GM19463 (cell line): ENCODE measurements at regions not wholly inside any gene's neighbourhood (a gene's known extent, or its start where the extent isn't known, plus 50 kb on each side); places are given as distances from the start of the nearest gene placed in this dataset.
"Not testable (repeated sequence)": the region's sequence is repeated elsewhere in the genome, so short reads cannot be mapped to it uniquely, and the experiment has no call there.

Source experiments
- ATAC-seq: cut with Tn5 transposase; IDR thresholded peaks from one replicate; pipeline ENCODE4 v1.9.1; 2021; ENCODE audit warnings: mild to moderate bottlenecking, moderate library complexity; ENCODE audit not compliant: unreplicated experiment

DNA sequence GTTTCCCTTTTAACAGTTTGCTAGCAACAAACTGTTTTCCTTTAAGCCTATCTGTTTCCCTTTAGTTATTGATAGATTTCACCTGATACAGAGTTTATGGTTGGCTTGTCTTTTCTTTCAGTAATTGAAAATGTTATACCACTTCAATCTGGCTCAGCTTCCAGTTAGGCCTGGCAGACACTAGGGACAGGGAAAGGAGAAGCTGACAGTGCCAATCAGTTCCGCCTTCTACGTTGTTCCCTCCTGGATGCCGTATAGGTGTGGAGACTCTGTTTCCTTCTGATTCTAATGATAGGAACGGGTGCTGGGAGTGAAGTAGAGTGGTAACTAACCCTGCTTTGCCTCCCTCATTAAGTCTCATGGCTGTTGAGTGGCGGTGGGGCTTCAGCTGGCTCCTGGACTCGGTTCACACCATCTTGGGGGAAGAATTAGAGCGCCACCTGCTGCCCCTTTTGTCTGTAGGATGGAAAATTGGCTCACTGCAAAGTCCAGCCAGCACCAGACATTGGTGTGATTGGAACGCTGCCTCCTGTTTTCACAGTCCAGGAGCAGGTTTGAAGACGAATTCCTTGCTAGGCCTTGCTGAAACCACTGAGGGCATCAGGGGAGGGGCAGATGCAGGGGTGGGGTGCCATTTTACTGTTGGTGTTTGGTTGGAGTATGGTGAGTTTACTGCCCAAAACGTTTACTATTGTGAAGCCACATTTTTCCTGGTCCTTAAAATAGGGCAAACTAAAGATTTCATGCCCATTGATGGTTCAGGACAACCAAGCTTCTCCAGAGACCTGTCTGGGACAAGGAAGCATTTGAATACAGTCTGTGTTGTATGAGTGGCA, 1729.5 kb downstream of the GRIK2 start:
- peak; percentile 90 for ATAC-seq

DNA sequence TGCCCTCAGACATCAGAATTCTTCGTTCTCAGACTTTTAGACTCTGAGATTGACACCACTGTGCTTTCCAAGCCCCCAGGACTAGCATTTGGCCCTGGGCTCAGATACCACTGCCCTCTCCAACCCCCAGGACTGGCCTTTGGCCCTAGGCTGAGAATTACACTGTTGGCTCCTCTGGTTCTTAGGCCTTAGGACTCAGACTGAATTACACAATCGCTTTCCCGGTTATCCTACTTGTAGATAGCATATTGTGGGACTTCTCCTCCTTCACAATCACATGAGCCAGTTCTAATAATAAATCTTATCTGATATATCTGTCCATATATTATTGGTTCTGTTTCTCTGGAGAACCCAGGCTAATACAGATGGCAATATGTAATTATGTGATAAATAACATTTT, 1725.5 kb downstream of the GRIK2 start:
- ATAC-seq: no peak

GRCh38 chr6:103114582-103114981, 1721.1 kb downstream of the GRIK2 start:
- no peak for ATAC-seq

DNA sequence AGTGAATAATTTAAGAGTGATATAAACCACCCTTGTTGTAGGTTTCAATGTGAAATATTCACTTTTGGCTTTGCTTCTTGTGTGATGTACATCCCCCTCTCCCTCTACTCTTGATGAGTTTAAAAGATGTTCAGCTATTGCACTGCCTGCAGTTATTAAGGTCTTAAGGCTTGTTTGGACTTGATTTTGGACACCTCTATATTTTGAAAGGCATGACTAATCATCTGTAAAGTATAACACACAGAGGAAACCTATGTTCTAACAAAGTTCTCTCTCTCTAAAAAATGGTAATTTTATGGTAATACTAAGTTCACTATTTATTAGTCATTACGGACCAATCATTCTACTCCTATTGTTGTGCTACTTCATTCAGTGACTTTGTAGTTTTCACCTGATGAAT, 1719.9 kb downstream of the GRIK2 start:
- ATAC-seq: no peak

GRCh38 chr6:103107985-103108384, 1714.5 kb downstream of the GRIK2 start:
- ATAC-seq: no peak

DNA sequence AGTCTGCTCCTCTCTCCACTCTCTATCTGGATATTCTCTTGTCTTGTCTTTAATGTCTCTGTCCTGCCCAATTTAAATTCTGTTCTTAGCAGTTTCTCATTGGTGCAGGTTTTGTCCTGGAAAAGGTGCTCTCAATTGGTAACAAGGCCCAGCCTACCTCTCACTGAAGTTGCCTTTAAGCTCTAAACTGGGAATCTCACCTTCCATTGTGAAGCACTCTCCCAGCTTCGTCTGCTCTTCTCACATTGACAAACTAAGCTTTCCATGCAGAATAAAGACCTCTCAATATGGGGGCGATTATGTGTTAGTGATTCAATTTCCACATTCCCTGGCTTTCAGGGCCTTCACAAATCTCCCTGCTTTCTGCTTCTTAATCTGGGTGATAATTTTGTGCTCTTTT, 1712.2 kb downstream of the GRIK2 start:
- ATAC-seq: no peak

DNA sequence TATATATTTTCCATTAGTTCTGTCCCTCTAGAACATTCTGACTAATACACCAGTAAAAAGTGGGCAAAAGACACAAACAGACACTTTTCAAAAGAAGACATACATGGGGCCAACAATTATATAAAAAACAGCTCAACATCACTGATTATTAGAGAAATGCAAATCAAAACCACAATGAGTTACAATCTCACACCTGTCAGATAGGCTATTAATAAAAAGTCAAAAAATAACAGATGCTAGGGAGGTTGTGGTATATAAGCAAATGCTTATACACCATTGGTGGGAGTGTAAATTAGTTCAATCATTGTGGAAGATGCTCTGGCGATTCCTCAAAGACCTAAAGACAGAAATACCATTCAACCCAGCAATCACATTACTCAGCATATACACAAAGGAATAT, 1707.8 kb downstream of the GRIK2 start:
- ATAC-seq: no peak

- ATAC-seq: not testable (repeated sequence)
These were observed 1698.9 kb downstream of the GRIK2 start for GRCh38 chr6:103092414-103092813.

GRCh38 chr6:103085801-103086200, 1692.3 kb downstream of the GRIK2 start:
- ATAC-seq: no peak

GRCh38 chr6:103081876-103082630, 1688.5 kb downstream of the GRIK2 start:
- no peak for ATAC-seq

- ATAC-seq: no peak
These were observed 1687.6 kb downstream of the GRIK2 start for GRCh38 chr6:103081126-103081525.

DNA sequence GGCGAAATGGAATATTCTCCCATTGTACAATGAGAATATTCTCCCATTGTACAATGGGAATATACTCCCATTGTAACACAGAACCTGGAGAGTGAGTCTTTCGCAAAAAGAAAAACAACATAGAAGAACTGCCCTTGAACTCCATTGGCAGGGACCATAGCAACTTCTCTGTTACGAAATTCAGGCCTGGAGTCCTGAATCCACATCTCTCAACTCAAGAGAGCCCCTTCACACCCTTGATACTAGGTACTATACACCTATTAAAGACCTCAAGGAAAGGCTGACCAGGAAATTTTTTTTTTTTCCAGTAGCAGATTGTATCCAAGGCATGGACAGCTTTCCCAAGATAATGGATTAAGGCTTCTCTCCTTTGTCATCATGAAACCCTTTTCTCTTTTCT, 1687.0 kb downstream of the GRIK2 start:
- ATAC-seq: no peak

DNA sequence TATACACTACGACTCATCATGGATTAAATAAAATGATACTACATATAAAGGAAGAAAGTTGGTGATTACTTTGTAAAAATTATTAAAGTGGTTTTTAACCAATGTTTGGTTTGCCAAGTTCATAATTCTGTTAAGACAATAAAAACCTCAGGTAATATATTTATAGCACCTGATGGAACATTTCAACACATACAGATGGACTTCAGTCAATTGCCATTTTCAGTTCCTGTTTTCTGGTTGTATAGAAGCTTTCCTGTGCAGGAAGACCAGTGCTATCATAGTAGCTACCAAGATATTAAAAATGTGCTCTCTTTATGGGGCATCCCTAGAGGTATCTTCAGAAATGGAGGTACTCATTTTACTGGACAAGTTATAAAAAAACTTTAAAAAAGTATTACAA, 1686.4 kb downstream of the GRIK2 start:
- peak; percentile 85 for ATAC-seq

DNA sequence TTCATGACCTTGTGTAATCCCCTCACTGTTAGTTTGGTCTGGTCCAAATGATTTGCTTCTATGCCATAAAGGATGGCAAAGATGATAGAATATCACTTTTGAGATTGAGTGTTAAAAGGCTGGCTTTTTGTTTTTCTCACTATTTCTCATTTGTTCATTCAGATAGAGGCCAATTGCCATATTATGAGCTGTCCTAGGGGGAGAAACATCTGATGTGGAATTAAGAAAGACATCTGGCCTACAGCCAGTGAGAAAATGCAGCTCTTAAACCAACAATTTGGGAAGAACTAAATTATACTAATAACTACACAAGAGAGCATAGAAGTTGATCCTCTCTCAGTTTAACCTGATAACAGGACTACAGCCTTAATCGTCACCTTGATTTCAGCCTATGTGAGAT, 1668.6 kb downstream of the GRIK2 start:
- ATAC-seq: no peak

DNA sequence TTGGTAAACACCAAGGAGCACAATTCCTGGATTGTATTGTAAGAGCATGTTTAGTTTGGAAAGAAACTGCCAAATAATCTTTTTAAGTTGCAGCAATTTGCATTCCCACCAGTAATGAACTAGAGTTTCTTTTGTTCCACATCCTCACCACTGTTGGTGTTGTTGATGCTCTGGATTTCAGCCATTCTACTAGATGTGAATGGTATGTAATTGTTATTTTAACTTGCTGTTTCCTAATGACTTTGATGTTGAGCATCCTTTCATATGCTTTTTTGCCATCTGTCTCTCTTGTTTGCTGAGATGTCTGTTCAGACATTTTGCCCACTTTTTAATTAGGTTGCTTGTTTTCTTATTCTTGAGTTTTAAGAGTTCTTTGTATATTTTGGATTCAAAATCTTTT, 1654.1 kb downstream of the GRIK2 start:
- ATAC-seq: no peak

GRCh38 chr6:103042336-103042735, 1648.8 kb downstream of the GRIK2 start:
- no peak for ATAC-seq

DNA sequence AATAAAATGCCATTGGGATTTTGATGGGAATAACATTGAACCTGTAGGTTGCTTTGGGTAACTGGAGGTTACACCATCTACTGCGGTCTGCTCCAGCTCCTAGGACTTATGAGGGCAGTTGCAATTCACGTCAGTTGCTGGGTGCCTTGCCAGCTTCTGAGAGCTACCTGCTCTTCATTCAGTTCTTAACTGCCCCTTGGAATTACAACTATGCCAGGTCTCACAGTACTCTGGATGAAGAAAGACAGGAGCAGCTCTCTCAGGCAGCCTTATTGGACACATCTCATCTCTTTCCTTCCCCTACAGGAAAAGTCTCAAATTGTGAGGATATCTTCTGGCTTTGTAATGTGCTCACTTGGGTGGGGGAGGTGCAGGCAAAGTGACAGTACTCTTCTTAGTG, 1643.3 kb downstream of the GRIK2 start:
- no peak for ATAC-seq

DNA sequence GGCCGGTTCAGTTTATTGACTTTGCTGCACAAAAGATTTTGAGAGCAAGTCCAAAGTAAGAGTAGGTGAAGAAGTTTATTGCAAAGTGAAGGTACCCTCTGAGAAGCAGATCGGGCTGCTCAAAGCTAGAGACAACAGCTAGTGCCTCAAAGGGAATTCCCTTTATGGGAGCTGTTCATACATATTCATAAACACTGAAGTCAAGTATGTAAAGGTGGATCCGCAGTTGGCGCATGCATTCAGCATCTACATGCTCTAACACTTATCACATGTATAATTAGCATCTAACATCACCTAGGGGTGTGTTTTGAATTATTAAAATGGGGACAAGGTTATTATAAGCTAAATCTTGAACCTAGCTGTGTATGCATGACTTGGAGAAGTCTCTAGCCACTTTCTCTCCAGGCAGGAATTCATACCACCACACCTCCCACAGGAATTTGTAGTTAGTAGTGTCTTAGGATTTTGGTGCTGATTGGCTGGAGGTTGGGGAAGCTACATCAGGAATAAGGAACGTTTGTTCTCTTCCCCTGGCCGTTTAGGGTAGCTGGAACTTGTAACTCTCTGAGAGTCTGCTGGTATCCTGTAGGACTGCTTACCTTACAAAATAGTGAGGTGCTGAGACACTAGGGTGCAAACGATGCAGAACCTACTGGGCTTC, 1633.9 kb downstream of the GRIK2 start:
- ATAC-seq: no peak

DNA sequence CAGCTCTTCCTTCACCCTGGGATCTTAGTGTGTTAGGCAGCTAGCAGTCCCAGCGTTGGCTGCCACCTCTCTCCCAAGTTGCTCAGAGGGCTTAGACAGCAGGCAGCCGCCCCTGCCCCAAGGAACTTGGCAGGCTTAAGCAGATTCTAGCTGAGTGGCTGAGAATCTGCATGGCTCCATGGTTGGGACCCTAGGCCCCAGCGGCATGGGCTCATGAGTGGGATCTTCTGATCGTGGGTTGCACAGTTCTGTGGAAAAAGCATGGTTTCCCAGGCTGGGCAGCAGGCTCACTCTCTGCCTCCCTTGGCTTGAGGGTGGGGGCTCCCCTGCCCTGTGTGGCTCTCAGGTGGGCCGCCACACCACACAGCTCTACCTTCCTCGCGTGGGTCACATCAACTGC, 1624.9 kb downstream of the GRIK2 start:
- no peak for ATAC-seq

GRCh38 chr6:103017878-103018277, 1624.4 kb downstream of the GRIK2 start:
- no peak for ATAC-seq

DNA sequence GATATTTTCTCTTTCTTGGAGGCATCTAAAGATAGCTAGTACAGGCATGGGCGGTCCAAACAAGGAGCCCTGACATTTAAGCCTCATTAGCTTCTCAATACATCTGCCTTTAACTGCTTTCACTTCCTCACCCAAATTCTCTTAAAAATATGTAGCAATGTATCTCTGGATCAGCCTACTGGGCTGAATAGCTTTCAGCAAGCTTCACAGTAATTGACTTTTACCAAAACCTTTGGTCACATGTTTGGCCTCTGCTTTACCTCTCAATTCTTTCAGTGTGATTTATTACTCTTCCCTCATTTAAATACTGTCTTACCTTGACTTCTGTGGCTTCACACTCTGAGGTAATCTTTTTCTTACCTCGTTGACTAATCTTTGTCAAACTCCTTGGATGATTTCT, 1618.1 kb downstream of the GRIK2 start:
- peak; percentile 68 for ATAC-seq

- no peak for ATAC-seq
These were observed 1608.8 kb downstream of the GRIK2 start for GRCh38 chr6:103002282-103002681.
